OCI-LY3 (cell line): ENCODE measurements at regions not wholly inside any gene's neighbourhood (a gene's known extent, or its start where the extent isn't known, plus 50 kb on each side); places are given as distances from the start of the nearest gene placed in this dataset.

Experiments used
- H2AFZ ChIP-seq: fragments of 200-600, 300-600 bp; shearing (Covaris generic); 2 replicates; pipeline ENCODE4 v1.6.0; 2014; ENCODE audit warnings: antibody characterized with exemption, low read depth, low read length
- H3K27ac ChIP-seq: fragments of 200-600, 300-600 bp; sonication (generic); 2 replicates; pipeline ENCODE4 v1.5.1; 2014; ENCODE audit warnings: mild to moderate bottlenecking, low read length, moderate library complexity, mixed read lengths
- H3K27me3 ChIP-seq: fragments of 200-600, 300-600 bp; sonication (generic); 2 replicates; pipeline ENCODE4 v1.6.1; 2014; ENCODE audit warnings: low read depth, low read length, mixed read lengths
- H3K36me3 ChIP-seq: fragments of 200-600, 300-600 bp; sonication (generic); replicated peaks from 2 replicates; pipeline ENCODE3; 2014; ENCODE audit warnings: low read depth, low read length, mixed read lengths
- H3K4me1 ChIP-seq: fragments of 300-600, 200-600 bp; sonication (generic); 2 replicates; pipeline ENCODE4 v1.6.1; 2014; ENCODE audit warnings: low read length, mixed read lengths
- H3K4me2 ChIP-seq: fragments of 200-600, 300-600 bp; sonication (generic); 2 replicates; pipeline ENCODE4 v1.6.1; 2014; ENCODE audit warnings: low read length, mixed read lengths
- H3K4me3 ChIP-seq: fragments of 300-600, 200-600 bp; sonication (generic); 2 replicates; pipeline ENCODE4 v1.5.1; 2014; ENCODE audit warnings: antibody characterized with exemption, mild to moderate bottlenecking, low read length, moderate library complexity
- H3K79me2 ChIP-seq: fragments of 300-600, 200-600 bp; shearing (Covaris generic); 2 replicates; pipeline ENCODE4 v1.6.1; 2014; ENCODE audit warnings: mild to moderate bottlenecking, low read length, mixed read lengths
- H3K9ac ChIP-seq: fragments of 300-600, 200-600 bp; shearing (Covaris generic); 2 replicates; pipeline ENCODE4 v1.6.0; 2014; ENCODE audit warnings: mild to moderate bottlenecking, low read length, moderate library complexity
- H3K9me3 ChIP-seq: fragments of 200-600, 300-600 bp; shearing (Covaris generic); 2 replicates; pipeline ENCODE4 v1.6.1; 2014; ENCODE audit warnings: low read length, mixed read lengths; ENCODE audit not compliant: insufficient read depth
- H4K20me1 ChIP-seq: fragments of 200-600, 300-600 bp; sonication (generic); 2 replicates; pipeline ENCODE4 v1.6.1; 2016; ENCODE audit warnings: low read length, mixed read lengths; ENCODE audit not compliant: insufficient read depth
- CTCF ChIP-seq: fragments of 200-600, 300-600 bp; sonication (generic); IDR thresholded peaks from 2 replicates; pipeline ENCODE4 v1.5.1; 2014; ENCODE audit warnings: antibody characterized with exemption, low read length, low read depth
- EZH2phosphoT487 ChIP-seq: fragments of 200-600 bp; shearing (Covaris generic); IDR thresholded peaks from 2 replicates; pipeline ENCODE4 v1.6.1; 2018; ENCODE audit warnings: antibody characterized with exemption, mixed run types, low read depth

- no peak overlapping the region for H3K27ac ChIP-seq
- H3K4me1 ChIP-seq = peaks cover 5% of the 10 kb centered on the region
- no peaks in the 10 kb centered on the region for H3K27me3 ChIP-seq
- no peaks in the 10 kb centered on the region for H3K79me2 ChIP-seq
- no peak overlapping the region for H3K4me3 ChIP-seq
- H3K36me3 ChIP-seq = no peaks in the 10 kb centered on the region
- no peak overlapping the region for H3K4me2 ChIP-seq
- H3K9me3 ChIP-seq = no peaks in the 10 kb centered on the region
- no peak for TF ChIP-seq CTCF
- TF ChIP-seq EZH2phosphoT487 = no peak
- no peak overlapping the region for H2AFZ ChIP-seq
- H3K9ac ChIP-seq = no peak overlapping the region
- no peaks in the 10 kb centered on the region for H4K20me1 ChIP-seq
Measured at GRCh38 chr14:85947461-85948139, 417.7 kb downstream of the FLRT2 start.

- Histone ChIP-seq H3K9ac (no peak overlapping the region), H3K4me2 (no peak overlapping the region), H3K27ac (no peak overlapping the region), H2AFZ (no peak overlapping the region), H3K4me3 (no peak overlapping the region), H4K20me1 (no peaks in the 10 kb centered on the region), H3K36me3 (no peaks in the 10 kb centered on the region), H3K9me3 (peaks cover 7% of the 10 kb centered on the region; the same call in 1 of the 2 replicates), H3K79me2 (no peaks in the 10 kb centered on the region), H3K27me3 (no peaks in the 10 kb centered on the region), H3K4me1 (no peaks in the 10 kb centered on the region)
- TF ChIP-seq CTCF (no peak), EZH2phosphoT487 (no peak)
Measured at GRCh38 chr14:85943192-85943591, 413.2 kb downstream of the FLRT2 start.

GRCh38 chr14:85934886-85935254 lies 404.9 kb downstream of the FLRT2 start:
- Histone ChIP-seq H3K9me3 (peaks cover 16% of the 10 kb centered on the region; the same call in 1 of the 2 replicates), H4K20me1 (no peaks in the 10 kb centered on the region), H3K36me3 (peaks cover 3% of the 10 kb centered on the region), H3K4me1 (peaks cover 15% of the 10 kb centered on the region), H3K4me2 (peak overlapping the region; percentile 90), H3K79me2 (peaks cover 4% of the 10 kb centered on the region; the same call in 1 of the 2 replicates), H3K9ac (peak overlapping the region; percentile 79), H2AFZ (peak overlapping the region; percentile 94), H3K27ac (peak overlapping the region; percentile 86), H3K4me3 (peak overlapping the region; percentile 84), H3K27me3 (no peaks in the 10 kb centered on the region)
- TF ChIP-seq CTCF (no peak), EZH2phosphoT487 (no peak)

GRCh38 chr14:85934123-85934885 lies 404.4 kb downstream of the FLRT2 start:
- no peaks in the 10 kb centered on the region for H3K27me3 ChIP-seq
- H3K9me3 ChIP-seq = peaks cover 16% of the 10 kb centered on the region; the same call in 1 of the 2 replicates
- H3K4me1 ChIP-seq = peaks cover 15% of the 10 kb centered on the region
- peaks cover 4% of the 10 kb centered on the region; the same call in 1 of the 2 replicates for H3K79me2 ChIP-seq
- peak overlapping the region; percentile 90 for H3K4me2 ChIP-seq
- TF ChIP-seq CTCF = no peak
- TF ChIP-seq EZH2phosphoT487 = no peak
- H3K27ac ChIP-seq = peak overlapping the region; percentile 86
- H2AFZ ChIP-seq = peak overlapping the region; percentile 94
- no peaks in the 10 kb centered on the region for H4K20me1 ChIP-seq
- H3K4me3 ChIP-seq = peak overlapping the region; percentile 84
- H3K9ac ChIP-seq = peak overlapping the region; percentile 79
- H3K36me3 ChIP-seq = peaks cover 3% of the 10 kb centered on the region
